ENCODE measurements at regions not wholly inside any gene's neighbourhood (a gene's known extent, or its start where the extent isn't known, plus 50 kb on each side); places are given as distances from the start of the nearest gene placed in this dataset.
"Not testable (repeated sequence)": the region's sequence is repeated elsewhere in the genome, so short reads cannot be mapped to it uniquely, and the experiment has no call there.

GRCh38 chr3:177802151-177802900, 605.0 kb upstream of the TBL1XR1 start:
- peak; percentile 49 for DNase-seq

- no peak for DNase-seq
Observed at GRCh38 chr3:177803500-177803899, 606.2 kb upstream of the TBL1XR1 start.

- DNase-seq = no peak
Observed at GRCh38 chr3:177804032-177804431, 606.8 kb upstream of the TBL1XR1 start.

- DNase-seq = no peak
Observed at GRCh38 chr3:177804646-177805045, 607.4 kb upstream of the TBL1XR1 start.

- DNase-seq = no peak
Observed at GRCh38 chr3:177807150-177807875, 610.0 kb upstream of the TBL1XR1 start.

- not testable (repeated sequence) for DNase-seq
Observed at GRCh38 chr3:177808928-177809478, 611.7 kb upstream of the TBL1XR1 start.

GRCh38 chr3:177810162-177810623, 612.9 kb upstream of the TBL1XR1 start:
- DNase-seq = peak; percentile 74

GRCh38 chr3:177811112-177811511, 613.8 kb upstream of the TBL1XR1 start:
- DNase-seq = no peak

- DNase-seq = no peak
Observed at GRCh38 chr3:177811835-177812234, 614.6 kb upstream of the TBL1XR1 start.

- DNase-seq = no peak
Observed at GRCh38 chr3:177812492-177812891, 615.2 kb upstream of the TBL1XR1 start.

- DNase-seq = no peak
Observed at GRCh38 chr3:177813322-177813721, 616.0 kb upstream of the TBL1XR1 start.

- peak; percentile 91 for DNase-seq
Observed at GRCh38 chr3:177816667-177817208, 619.5 kb upstream of the TBL1XR1 start.

GRCh38 chr3:177817751-177818150, 620.5 kb upstream of the TBL1XR1 start:
- no peak for DNase-seq

- DNase-seq = no peak
Observed at GRCh38 chr3:177818712-177819240, 621.5 kb upstream of the TBL1XR1 start.

GRCh38 chr3:177820683-177821316, 623.5 kb upstream of the TBL1XR1 start:
- peak; percentile 84 for DNase-seq

GRCh38 chr3:177822681-177823096, 625.4 kb upstream of the TBL1XR1 start:
- DNase-seq = peak; percentile 81

GRCh38 chr3:177823701-177824189, 626.5 kb upstream of the TBL1XR1 start:
- no peak for DNase-seq

- peak; percentile 53 for DNase-seq
Observed at GRCh38 chr3:177824190-177824786, 627.0 kb upstream of the TBL1XR1 start.

GRCh38 chr3:177824841-177825240, 627.6 kb upstream of the TBL1XR1 start:
- no peak for DNase-seq

- no peak for DNase-seq
Observed at GRCh38 chr3:177826253-177826652, 629.0 kb upstream of the TBL1XR1 start.

GRCh38 chr3:177827511-177828207, 630.4 kb upstream of the TBL1XR1 start:
- peak; percentile 85 for DNase-seq

GRCh38 chr3:177828208-177828565, 630.9 kb upstream of the TBL1XR1 start:
- DNase-seq = no peak

Data from fibroblast of skin of right biceps (primary cell).